Astrocyte (in vitro differentiated cells and primary cell): ENCODE measurements at regions not wholly inside any gene's neighbourhood (a gene's known extent, or its start where the extent isn't known, plus 50 kb on each side); places are given as distances from the start of the nearest gene placed in this dataset.

Source experiments
- DNase-seq: peaks from one replicate; pipeline ENCODE4 v3.0.0-alpha.2; 2010; ENCODE audit warnings: low read depth
- FAIRE-seq: peaks from 2 replicates; lab custom pipeline; 2011; peaks lifted over from hg19 to GRCh38; lab: Jason Lieb, UNC
- H2AFZ ChIP-seq: 2 replicates; pipeline ENCODE4 v1.6.0; 2012; ENCODE audit warnings: low read depth, low read length, inconsistent platforms
- H3K27ac ChIP-seq: 2 replicates; pipeline ENCODE4 v1.5.1; 2011; ENCODE audit warnings: low read depth, low read length, inconsistent platforms
- H3K27me3 ChIP-seq: 2 replicates; pipeline ENCODE4 v1.6.0; 2011; ENCODE audit warnings: low read length, inconsistent platforms; ENCODE audit not compliant: insufficient read depth
- H3K36me3 ChIP-seq: 2 replicates; pipeline ENCODE4 v1.5.1; 2011; ENCODE audit warnings: low read length, inconsistent platforms; ENCODE audit not compliant: insufficient read depth
- H3K4me1 ChIP-seq: 2 replicates; pipeline ENCODE4 v1.5.1; 2011; ENCODE audit warnings: low read length, inconsistent platforms; ENCODE audit not compliant: insufficient read depth
- H3K4me2 ChIP-seq: 2 replicates; pipeline ENCODE4 v1.6.0; 2012; ENCODE audit warnings: low read length, inconsistent platforms
- H3K4me3 ChIP-seq: 2 replicates; pipeline ENCODE4 v1.5.1; 2011; ENCODE audit warnings: low read depth, mild to moderate bottlenecking, low read length, inconsistent platforms; ENCODE audit not compliant: insufficient read depth
- H3K79me2 ChIP-seq: 2 replicates; pipeline ENCODE4 v1.6.0; 2012; ENCODE audit warnings: mild to moderate bottlenecking, low read length, inconsistent platforms; ENCODE audit not compliant: insufficient read depth
- H3K9ac ChIP-seq: 2 replicates; pipeline ENCODE4 v1.6.0; 2012; ENCODE audit warnings: mild to moderate bottlenecking, low read length, inconsistent platforms
- H3K9me3 ChIP-seq: 2 replicates; pipeline ENCODE4 v1.5.1; 2012; ENCODE audit warnings: low read depth, mild to moderate bottlenecking, low read length, inconsistent platforms; ENCODE audit not compliant: insufficient read depth
- H4K20me1 ChIP-seq: 2 replicates; pipeline ENCODE4 v1.6.0; 2012; ENCODE audit warnings: low read length, inconsistent platforms; ENCODE audit not compliant: insufficient read depth
- H3K27ac Mint-ChIP-seq: one replicate; pipeline ENCODE4 v1.8.0; 2021; ENCODE audit warnings: mild to moderate bottlenecking, mixed read lengths; ENCODE audit not compliant: unreplicated experiment
- H3K27me3 Mint-ChIP-seq: one replicate; pipeline ENCODE4 v1.8.0; 2021; ENCODE audit warnings: low read depth, mixed read lengths; ENCODE audit not compliant: unreplicated experiment
- H3K36me3 Mint-ChIP-seq: one replicate; pipeline ENCODE4 v1.8.0; 2021; ENCODE audit warnings: low read depth, mixed read lengths; ENCODE audit not compliant: unreplicated experiment
- H3K4me1 Mint-ChIP-seq: one replicate; pipeline ENCODE4 v1.8.0; 2021; ENCODE audit warnings: low read depth, mixed read lengths; ENCODE audit not compliant: unreplicated experiment
- H3K4me3 Mint-ChIP-seq: one replicate; pipeline ENCODE4 v1.8.0; 2021; ENCODE audit warnings: mild to moderate bottlenecking, moderate library complexity, mixed read lengths; ENCODE audit not compliant: unreplicated experiment
- H3K9me3 Mint-ChIP-seq: one replicate; pipeline ENCODE4 v1.8.0; 2021; ENCODE audit warnings: mild to moderate bottlenecking, mixed read lengths; ENCODE audit not compliant: unreplicated experiment
- CTCF ChIP-seq: IDR thresholded peaks from 2 replicates; pipeline ENCODE4 v1.5.1; 2011; ENCODE audit warnings: low read depth, mild to moderate bottlenecking, inconsistent platforms, low read length, moderate library complexity; ENCODE audit not compliant: insufficient read depth
- EZH2 ChIP-seq: IDR thresholded peaks from 2 replicates; pipeline ENCODE4 v1.6.1; 2012; ENCODE audit warnings: mild to moderate bottlenecking, low read length, inconsistent platforms; ENCODE audit not compliant: insufficient read depth

DNA sequence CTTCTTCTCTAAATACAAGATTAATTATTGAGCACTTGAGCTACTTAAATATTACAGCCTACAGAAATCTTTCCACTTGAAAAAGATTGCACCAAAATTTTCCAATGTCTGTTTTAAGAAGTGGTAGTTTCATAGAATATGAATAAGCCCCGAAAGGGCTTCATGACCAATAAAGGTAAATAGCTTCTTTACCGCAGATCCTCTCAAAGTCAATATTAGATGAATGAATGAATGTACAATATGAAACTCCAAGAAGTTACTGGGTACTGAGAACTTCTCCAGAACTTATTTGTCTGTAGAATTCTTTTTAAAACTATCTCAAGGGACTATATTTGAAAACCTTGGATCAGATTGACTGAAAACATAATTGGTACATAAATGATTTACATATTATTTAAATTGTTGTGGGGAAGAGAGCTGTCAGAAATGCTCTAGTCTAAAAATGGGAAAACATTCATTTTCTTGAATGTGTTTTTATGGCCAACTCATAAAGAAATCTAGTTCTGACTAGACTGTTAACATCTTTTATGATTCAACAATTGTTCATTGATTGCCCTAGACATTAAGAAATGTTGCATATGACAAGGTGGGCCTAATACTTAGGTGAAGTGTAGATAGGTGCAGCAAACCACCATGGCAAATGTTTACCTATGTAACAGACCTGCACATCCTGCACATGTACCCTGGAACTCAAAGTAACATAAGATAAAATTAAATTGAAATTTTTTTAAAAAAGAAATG lies 227.0 kb downstream of the SPRY2 start:
- TF ChIP-seq CTCF (no peak), EZH2 (no peak)
- no peaks in the 10 kb centered on the region for H3K27me3 Mint-ChIP-seq
- Histone ChIP-seq H4K20me1 (no peaks in the 10 kb centered on the region), H3K4me3 (no peak overlapping the region), H3K9ac (no peak overlapping the region), H2AFZ (no peak overlapping the region), H3K4me1 (no peaks in the 10 kb centered on the region), H3K27me3 (no peaks in the 10 kb centered on the region), H3K9me3 (no peaks in the 10 kb centered on the region), H3K4me2 (no peak overlapping the region), H3K27ac (no peak overlapping the region), H3K36me3 (no peaks in the 10 kb centered on the region), H3K79me2 (no peaks in the 10 kb centered on the region)
- FAIRE-seq (no peak), DNase-seq (no peak)
- H3K4me3 Mint-ChIP-seq, result no peak overlapping the region
- H3K9me3 Mint-ChIP-seq, result no peaks in the 10 kb centered on the region
- no peak overlapping the region for H3K27ac Mint-ChIP-seq
- peaks cover 26% of the 10 kb centered on the region for H3K4me1 Mint-ChIP-seq
- H3K36me3 Mint-ChIP-seq, result no peaks in the 10 kb centered on the region

- H2AFZ ChIP-seq, result no peak overlapping the region
- H3K27ac ChIP-seq, result no peak overlapping the region
- no peaks in the 10 kb centered on the region for H3K36me3 ChIP-seq
- H3K4me3 ChIP-seq, result no peak overlapping the region
- no peaks in the 10 kb centered on the region for H4K20me1 ChIP-seq
- Mint-ChIP-seq H3K4me1 (peaks cover 7% of the 10 kb centered on the region), H3K9me3 (no peaks in the 10 kb centered on the region), H3K36me3 (no peaks in the 10 kb centered on the region), H3K4me3 (no peak overlapping the region), H3K27ac (no peak overlapping the region), H3K27me3 (no peaks in the 10 kb centered on the region)
- H3K9me3 ChIP-seq, result no peaks in the 10 kb centered on the region
- H3K9ac ChIP-seq, result no peak overlapping the region
- no peaks in the 10 kb centered on the region for H3K4me1 ChIP-seq
- no peaks in the 10 kb centered on the region for H3K27me3 ChIP-seq
- no peak overlapping the region for H3K4me2 ChIP-seq
- FAIRE-seq (no peak), DNase-seq (no peak)
- H3K79me2 ChIP-seq, result no peaks in the 10 kb centered on the region
- TF ChIP-seq EZH2 (no peak), CTCF (no peak)
Measured at GRCh38 chr13:80109303-80109702, 231.6 kb downstream of the SPRY2 start.

DNA sequence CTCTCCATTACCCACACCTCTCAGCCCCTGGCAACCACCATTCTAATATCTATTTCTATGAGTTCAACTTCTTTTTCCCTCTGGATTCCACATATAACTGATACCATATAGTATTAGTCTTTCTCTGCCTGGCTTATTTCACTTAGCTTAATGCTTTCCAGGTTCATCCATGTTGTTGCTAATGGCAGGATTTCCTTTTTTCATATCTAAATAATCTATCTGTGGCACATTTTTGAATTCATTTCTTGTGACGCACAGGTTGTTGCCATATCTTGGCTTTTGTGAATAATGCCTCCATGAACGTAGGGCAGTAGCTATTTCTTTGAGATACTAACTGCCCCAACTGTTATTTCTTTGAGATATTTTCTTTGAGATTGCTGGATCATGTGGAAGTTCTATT lies 235.6 kb downstream of the SPRY2 start:
- no peak overlapping the region for H3K4me2 ChIP-seq
- Mint-ChIP-seq H3K27me3 (no peaks in the 10 kb centered on the region), H3K27ac (no peak overlapping the region), H3K4me3 (no peak overlapping the region), H3K9me3 (no peaks in the 10 kb centered on the region), H3K4me1 (peaks cover 13% of the 10 kb centered on the region), H3K36me3 (no peaks in the 10 kb centered on the region)
- H3K4me3 ChIP-seq, result no peak overlapping the region
- no peaks in the 10 kb centered on the region for H3K36me3 ChIP-seq
- no peaks in the 10 kb centered on the region for H3K9me3 ChIP-seq
- no peaks in the 10 kb centered on the region for H3K4me1 ChIP-seq
- TF ChIP-seq CTCF (no peak), EZH2 (no peak)
- no peak overlapping the region for H2AFZ ChIP-seq
- H4K20me1 ChIP-seq, result no peaks in the 10 kb centered on the region
- FAIRE-seq (no peak), DNase-seq (no peak)
- no peak overlapping the region for H3K27ac ChIP-seq
- no peaks in the 10 kb centered on the region for H3K79me2 ChIP-seq
- no peak overlapping the region for H3K9ac ChIP-seq
- no peaks in the 10 kb centered on the region for H3K27me3 ChIP-seq
